SKM-1 (cell line): ENCODE measurements at regions not wholly inside any gene's neighbourhood (a gene's known extent, or its start where the extent isn't known, plus 50 kb on each side); places are given as distances from the start of the nearest gene placed in this dataset.
A peak's percentile ranks its signal among the peaks of the same experiment; 100 is the strongest.
"Not testable (repeated sequence)": the region's sequence is repeated elsewhere in the genome, so short reads cannot be mapped to it uniquely, and the experiment has no call there.

Experiments used
- DNase-seq: peaks from one replicate; lab custom pipeline; 2025; ENCODE audit not compliant: unreplicated experiment; lab: John Stamatoyannopoulos, UW

- DNase-seq, result not testable (repeated sequence)
These were observed 107.6 kb upstream of the TERB2 start for GRCh38 chr15:44848859-44849258.

- not testable (repeated sequence) for DNase-seq
These were observed 106.6 kb upstream of the TERB2 start for GRCh38 chr15:44849701-44850403.

GRCh38 chr15:44853304-44853950, 103.1 kb upstream of the TERB2 start:
- DNase-seq, result peak; percentile 51

GRCh38 chr15:44854696-44855095, 101.8 kb upstream of the TERB2 start:
- DNase-seq, result not testable (repeated sequence)

GRCh38 chr15:44856284-44856683, 100.2 kb upstream of the TERB2 start:
- DNase-seq, result not testable (repeated sequence)

GRCh38 chr15:44857164-44857710, 99.2 kb upstream of the TERB2 start:
- not testable (repeated sequence) for DNase-seq

GRCh38 chr15:44859088-44859487, 97.4 kb upstream of the TERB2 start:
- DNase-seq, result not testable (repeated sequence)

GRCh38 chr15:44860168-44860567, 96.3 kb upstream of the TERB2 start:
- not testable (repeated sequence) for DNase-seq

- no peak for DNase-seq
These were observed 95.0 kb upstream of the TERB2 start for GRCh38 chr15:44861439-44861910.

GRCh38 chr15:44861917-44862316, 94.6 kb upstream of the TERB2 start:
- no peak for DNase-seq

GRCh38 chr15:44862866-44863265, 93.6 kb upstream of the TERB2 start:
- not testable (repeated sequence) for DNase-seq

GRCh38 chr15:44868100-44868499, 88.4 kb upstream of the TERB2 start:
- not testable (repeated sequence) for DNase-seq

- not testable (repeated sequence) for DNase-seq
These were observed 86.4 kb upstream of the TERB2 start for GRCh38 chr15:44870125-44870524.

GRCh38 chr15:44873103-44873502, 83.4 kb upstream of the TERB2 start:
- no peak for DNase-seq

- DNase-seq, result no peak
These were observed 77.4 kb upstream of the TERB2 start for GRCh38 chr15:44879066-44879465.

- DNase-seq, result no peak
These were observed 74.0 kb upstream of the TERB2 start for GRCh38 chr15:44882499-44882968.

GRCh38 chr15:44883199-44883877, 73.1 kb upstream of the TERB2 start:
- DNase-seq, result no peak

- DNase-seq, result not testable (repeated sequence)
These were observed 57.4 kb upstream of the TERB2 start for GRCh38 chr15:44898890-44899651.

GRCh38 chr15:44899775-44900174, 56.7 kb upstream of the TERB2 start:
- not testable (repeated sequence) for DNase-seq

- DNase-seq, result not testable (repeated sequence)
These were observed 55.7 kb upstream of the TERB2 start for GRCh38 chr15:44900796-44901195.

- DNase-seq, result not testable (repeated sequence)
These were observed 53.2 kb upstream of the TERB2 start for GRCh38 chr15:44903281-44903680.
